Endothelial cell of umbilical vein (primary cell): ENCODE measurements at regions not wholly inside any gene's neighbourhood (a gene's known extent, or its start where the extent isn't known, plus 50 kb on each side); places are given as distances from the start of the nearest gene placed in this dataset.

Source experiments
- EZH2 ChIP-seq: IDR thresholded peaks from 2 replicates; pipeline ENCODE4 v1.6.1; 2012; ENCODE audit warnings: borderline replicate concordance, low read depth, mild to moderate bottlenecking, moderate library complexity, low read length, inconsistent platforms; ENCODE audit not compliant: severe bottlenecking
- POLR2A ChIP-seq: IDR thresholded peaks from 2 replicates; pipeline ENCODE4 v1.6.1; 2012; ENCODE audit warnings: low read depth, mild to moderate bottlenecking, control low read depth, low read length
- TF ChIP-seq, protein P1 (sequence below), 2 donors: IDR thresholded peaks; 1 replicate in 1 of 2; 2 replicates in 1 of 2; pipeline ENCODE4 v1.5.1; 2011; ENCODE audit warnings: low read length in 2 of 2, mild to moderate bottlenecking in 2 of 2, moderate library complexity in 2 of 2, control low read depth in 1 of 2, inconsistent platforms in 1 of 2, low read depth in 1 of 2; ENCODE audit not compliant: insufficient read depth in 1 of 2; ENCODE audit errors: extremely low read depth in 1 of 2

DNA sequence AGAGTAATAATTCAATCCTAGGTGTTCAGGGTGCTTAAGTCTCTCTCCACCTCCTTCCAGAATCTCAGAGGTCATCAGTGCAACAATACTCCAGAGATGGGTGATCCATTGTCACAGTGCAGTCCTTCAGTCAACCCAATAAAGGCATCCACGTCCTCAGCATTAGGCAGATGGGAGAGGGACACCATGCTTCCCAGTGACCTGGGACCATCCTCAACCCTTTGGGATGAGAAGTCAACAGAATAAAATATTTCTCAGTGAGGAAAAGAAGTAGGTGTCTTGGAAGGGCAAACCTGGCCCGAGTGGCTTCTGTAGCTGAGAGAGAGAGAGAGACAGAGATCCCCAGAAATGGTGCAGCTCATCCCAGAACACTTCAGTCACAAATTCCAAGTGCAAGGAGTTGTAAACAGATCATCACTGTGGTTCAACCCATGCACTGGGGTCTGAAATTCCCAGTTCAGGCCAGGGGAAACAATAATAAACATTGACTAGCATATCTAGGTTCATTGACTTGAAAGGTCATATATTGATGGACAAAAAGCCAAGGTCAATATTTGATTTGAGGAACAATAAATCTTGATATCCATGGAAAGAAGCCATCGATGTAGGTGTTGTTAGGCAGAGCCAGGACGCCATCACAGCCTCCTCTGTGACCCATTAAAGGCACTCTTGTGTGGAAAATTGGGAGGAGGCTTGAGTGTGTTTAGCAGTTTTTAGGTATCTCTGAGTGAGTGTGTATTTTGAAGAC is 256.0 kb upstream of the ZMIZ1 start:
- TF ChIP-seq, protein P1, sequence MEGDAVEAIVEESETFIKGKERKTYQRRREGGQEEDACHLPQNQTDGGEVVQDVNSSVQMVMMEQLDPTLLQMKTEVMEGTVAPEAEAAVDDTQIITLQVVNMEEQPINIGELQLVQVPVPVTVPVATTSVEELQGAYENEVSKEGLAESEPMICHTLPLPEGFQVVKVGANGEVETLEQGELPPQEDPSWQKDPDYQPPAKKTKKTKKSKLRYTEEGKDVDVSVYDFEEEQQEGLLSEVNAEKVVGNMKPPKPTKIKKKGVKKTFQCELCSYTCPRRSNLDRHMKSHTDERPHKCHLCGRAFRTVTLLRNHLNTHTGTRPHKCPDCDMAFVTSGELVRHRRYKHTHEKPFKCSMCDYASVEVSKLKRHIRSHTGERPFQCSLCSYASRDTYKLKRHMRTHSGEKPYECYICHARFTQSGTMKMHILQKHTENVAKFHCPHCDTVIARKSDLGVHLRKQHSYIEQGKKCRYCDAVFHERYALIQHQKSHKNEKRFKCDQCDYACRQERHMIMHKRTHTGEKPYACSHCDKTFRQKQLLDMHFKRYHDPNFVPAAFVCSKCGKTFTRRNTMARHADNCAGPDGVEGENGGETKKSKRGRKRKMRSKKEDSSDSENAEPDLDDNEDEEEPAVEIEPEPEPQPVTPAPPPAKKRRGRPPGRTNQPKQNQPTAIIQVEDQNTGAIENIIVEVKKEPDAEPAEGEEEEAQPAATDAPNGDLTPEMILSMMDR (IDR thresholded peaks at IDR 0.05; ENCODE audit: extremely low read depth in 1 of 2, insufficient read depth in 1 of 2, low read depth in 1 of 2, low read length in 2 of 2) = no peak
- TF ChIP-seq POLR2A = no peak
- TF ChIP-seq EZH2 = no peak
